MM.1S (cell line): ENCODE measurements at regions not wholly inside any gene's neighbourhood (a gene's known extent, or its start where the extent isn't known, plus 50 kb on each side); places are given as distances from the start of the nearest gene placed in this dataset.
A peak's percentile ranks its signal among the peaks of the same experiment; 100 is the strongest.

Source experiments
- DNase-seq: peaks from one replicate; pipeline ENCODE4 v3.0.0-alpha.2; 2015
- H2AFZ ChIP-seq: fragments of 300-600 bp; sonication (generic); 2 replicates; pipeline ENCODE4 v1.6.0; 2016; ENCODE audit warnings: antibody characterized with exemption, low read length
- H3F3A ChIP-seq: fragments of 300-600 bp; sonication (generic); 2 replicates; pipeline ENCODE4 v1.6.1; 2016; ENCODE audit warnings: mild to moderate bottlenecking, antibody characterized with exemption, low read length, moderate library complexity, mixed read lengths; ENCODE audit not compliant: insufficient read depth
- H3K27ac ChIP-seq: fragments of 300-600 bp; sonication (generic); 2 replicates; pipeline ENCODE4 v1.5.1; 2016; ENCODE audit warnings: mild to moderate bottlenecking, low read length
- H3K27me3 ChIP-seq: fragments of 300-600 bp; sonication (generic); replicated peaks from 2 replicates; pipeline ENCODE4 v1.6.0; 2016; ENCODE audit warnings: low read length; ENCODE audit not compliant: insufficient read depth
- H3K36me3 ChIP-seq: fragments of 300-600 bp; sonication (generic); replicated peaks from 2 replicates; pipeline ENCODE4 v1.6.1; 2016; ENCODE audit warnings: mild to moderate bottlenecking, low read length, mixed read lengths; ENCODE audit not compliant: insufficient read depth
- H3K4me1 ChIP-seq: fragments of 300-600 bp; sonication (generic); 2 replicates; pipeline ENCODE4 v1.6.1; 2016; ENCODE audit warnings: low read length, mixed read lengths
- H3K4me2 ChIP-seq: fragments of 300-600 bp; sonication (generic); 2 replicates; pipeline ENCODE4 v1.6.0; 2016; ENCODE audit warnings: low read depth, low read length
- H3K4me3 ChIP-seq: fragments of 300-600 bp; sonication (generic); 2 replicates; pipeline ENCODE4 v1.5.1; 2016; ENCODE audit warnings: low read length, mixed read lengths
- H3K79me2 ChIP-seq: fragments of 300-600 bp; sonication (generic); 2 replicates; pipeline ENCODE4 v1.6.1; 2016; ENCODE audit warnings: mixed run types, low read length, mixed read lengths
- H3K9ac ChIP-seq: fragments of 300-600 bp; sonication (generic); 2 replicates; pipeline ENCODE4 v1.6.1; 2016; ENCODE audit warnings: low read length, mixed read lengths
- H3K9me2 ChIP-seq: fragments of 300-600 bp; sonication (generic); replicated peaks from 2 replicates; pipeline ENCODE4 v1.6.1; 2016; ENCODE audit warnings: mild to moderate bottlenecking, low read length, mixed read lengths; ENCODE audit not compliant: insufficient read depth
- H3K9me3 ChIP-seq: fragments of 300-600 bp; sonication (generic); replicated peaks from 2 replicates; pipeline ENCODE4 v1.6.1; 2016; ENCODE audit warnings: mild to moderate bottlenecking, low read length, mixed read lengths; ENCODE audit not compliant: insufficient read depth
- H4K20me1 ChIP-seq: fragments of 300-600 bp; sonication (generic); 2 replicates; pipeline ENCODE4 v1.6.1; 2016; ENCODE audit warnings: mild to moderate bottlenecking, low read length, moderate library complexity, mixed read lengths; ENCODE audit not compliant: insufficient read depth
- EZH2 ChIP-seq: fragments of 300-600 bp; sonication (generic); optimal IDR thresholded peaks from 2 replicates; pipeline ENCODE3; 2017; ENCODE audit warnings: low read depth, mild to moderate bottlenecking, antibody characterized with exemption, low read length, mixed read lengths
- EZH2phosphoT487 ChIP-seq: fragments of 300-600 bp; sonication (generic); IDR thresholded peaks from 2 replicates; pipeline ENCODE4 v1.6.1; 2018; ENCODE audit warnings: antibody characterized with exemption, low read length
- TF ChIP-seq, protein P1 (sequence below): fragments of 300-600 bp; sonication (generic); IDR thresholded peaks from 2 replicates; pipeline ENCODE4 v1.5.1; 2016; ENCODE audit warnings: antibody characterized with exemption, low read length, mixed read lengths

GRCh38 chr13:109615721-109616420, 170.5 kb downstream of the IRS2 start:
- H3K4me2 ChIP-seq, result no peak overlapping the region
- H3K9me3 ChIP-seq, result no peaks in the 10 kb centered on the region
- H3K4me3 ChIP-seq, result no peak overlapping the region
- H3K27ac ChIP-seq, result no peak overlapping the region
- H3K9ac ChIP-seq, result no peak overlapping the region
- no peak for TF ChIP-seq EZH2
- TF ChIP-seq EZH2phosphoT487, result no peak
- TF ChIP-seq, protein P1, sequence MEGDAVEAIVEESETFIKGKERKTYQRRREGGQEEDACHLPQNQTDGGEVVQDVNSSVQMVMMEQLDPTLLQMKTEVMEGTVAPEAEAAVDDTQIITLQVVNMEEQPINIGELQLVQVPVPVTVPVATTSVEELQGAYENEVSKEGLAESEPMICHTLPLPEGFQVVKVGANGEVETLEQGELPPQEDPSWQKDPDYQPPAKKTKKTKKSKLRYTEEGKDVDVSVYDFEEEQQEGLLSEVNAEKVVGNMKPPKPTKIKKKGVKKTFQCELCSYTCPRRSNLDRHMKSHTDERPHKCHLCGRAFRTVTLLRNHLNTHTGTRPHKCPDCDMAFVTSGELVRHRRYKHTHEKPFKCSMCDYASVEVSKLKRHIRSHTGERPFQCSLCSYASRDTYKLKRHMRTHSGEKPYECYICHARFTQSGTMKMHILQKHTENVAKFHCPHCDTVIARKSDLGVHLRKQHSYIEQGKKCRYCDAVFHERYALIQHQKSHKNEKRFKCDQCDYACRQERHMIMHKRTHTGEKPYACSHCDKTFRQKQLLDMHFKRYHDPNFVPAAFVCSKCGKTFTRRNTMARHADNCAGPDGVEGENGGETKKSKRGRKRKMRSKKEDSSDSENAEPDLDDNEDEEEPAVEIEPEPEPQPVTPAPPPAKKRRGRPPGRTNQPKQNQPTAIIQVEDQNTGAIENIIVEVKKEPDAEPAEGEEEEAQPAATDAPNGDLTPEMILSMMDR, result no peak
- H3K27me3 ChIP-seq, result no peaks in the 10 kb centered on the region
- H2AFZ ChIP-seq, result no peak overlapping the region
- no peaks in the 10 kb centered on the region for H3K9me2 ChIP-seq
- no peaks in the 10 kb centered on the region for H3K4me1 ChIP-seq
- no peaks in the 10 kb centered on the region for H3F3A ChIP-seq
- no peaks in the 10 kb centered on the region for H3K79me2 ChIP-seq
- no peaks in the 10 kb centered on the region for H3K36me3 ChIP-seq
- no peak for DNase-seq
- H4K20me1 ChIP-seq, result no peaks in the 10 kb centered on the region

- Histone ChIP-seq H3K27me3 (no peaks in the 10 kb centered on the region), H3K79me2 (no peaks in the 10 kb centered on the region), H3K27ac (no peak overlapping the region), H3F3A (no peaks in the 10 kb centered on the region), H3K36me3 (no peaks in the 10 kb centered on the region), H4K20me1 (no peaks in the 10 kb centered on the region), H2AFZ (no peak overlapping the region), H3K9ac (no peak overlapping the region), H3K4me2 (no peak overlapping the region), H3K4me1 (no peaks in the 10 kb centered on the region), H3K9me2 (no peaks in the 10 kb centered on the region), H3K4me3 (no peak overlapping the region), H3K9me3 (no peaks in the 10 kb centered on the region)
- no peak for DNase-seq
- TF ChIP-seq EZH2phosphoT487 (no peak), EZH2 (no peak)
- TF ChIP-seq, protein P1, result no peak
Measured at GRCh38 chr13:109611912-109612691, 174.3 kb downstream of the IRS2 start.

GRCh38 chr13:109610517-109610916, 175.9 kb downstream of the IRS2 start:
- Histone ChIP-seq H3K36me3 (no peaks in the 10 kb centered on the region), H3K4me1 (no peaks in the 10 kb centered on the region), H3K27ac (no peak overlapping the region), H3K9me3 (no peaks in the 10 kb centered on the region), H3K9ac (no peak overlapping the region), H3K79me2 (no peaks in the 10 kb centered on the region), H3K27me3 (no peaks in the 10 kb centered on the region), H3K4me2 (no peak overlapping the region), H3K4me3 (no peak overlapping the region), H4K20me1 (no peaks in the 10 kb centered on the region), H3K9me2 (no peaks in the 10 kb centered on the region), H3F3A (no peaks in the 10 kb centered on the region), H2AFZ (no peak overlapping the region)
- no peak for DNase-seq
- TF ChIP-seq, protein P1, result peak; percentile 14; the same call in 1 of the 2 replicates
- TF ChIP-seq EZH2, result no peak
